ENCODE measurements at regions not wholly inside any gene's neighbourhood (a gene's known extent, or its start where the extent isn't known, plus 50 kb on each side); places are given as distances from the start of the nearest gene placed in this dataset.
A peak's percentile ranks its signal among the peaks of the same experiment; 100 is the strongest.

GRCh38 chr7:69182596-69183467 is 415.4 kb upstream of the AUTS2 start:
- Histone ChIP-seq H3K27ac (ENCODE audit: low read depth in 2 of 2, low read length in 2 of 2) (no peak overlapping the region), H3K9ac (ENCODE audit: low read length in 3 of 3) (no peak overlapping the region), H3K9me3 (ENCODE audit: control insufficient read depth in 2 of 3, insufficient read depth in 1 of 3, low read length in 3 of 3) (no peaks in the 10 kb centered on the region), H3K4me1 (ENCODE audit: control insufficient read depth in 2 of 3, insufficient read depth in 2 of 3, low read depth in 1 of 3, low read length in 3 of 3) (no peaks in the 10 kb centered on the region), H3K27me3 (ENCODE audit: control insufficient read depth, insufficient read depth, low read length) (no peaks in the 10 kb centered on the region), H3K4me3 (ENCODE audit: low read length in 3 of 3) (no peak overlapping the region), H3K36me3 (ENCODE audit: control insufficient read depth in 2 of 3, insufficient read depth in 3 of 3, low read length in 3 of 3) (no peaks in the 10 kb centered on the region)
- FAIRE-seq (no peak), DNase-seq (no peak)
- intact Hi-C loops (cut with DNase I) = no loop called here
- TF ChIP-seq, protein P1, sequence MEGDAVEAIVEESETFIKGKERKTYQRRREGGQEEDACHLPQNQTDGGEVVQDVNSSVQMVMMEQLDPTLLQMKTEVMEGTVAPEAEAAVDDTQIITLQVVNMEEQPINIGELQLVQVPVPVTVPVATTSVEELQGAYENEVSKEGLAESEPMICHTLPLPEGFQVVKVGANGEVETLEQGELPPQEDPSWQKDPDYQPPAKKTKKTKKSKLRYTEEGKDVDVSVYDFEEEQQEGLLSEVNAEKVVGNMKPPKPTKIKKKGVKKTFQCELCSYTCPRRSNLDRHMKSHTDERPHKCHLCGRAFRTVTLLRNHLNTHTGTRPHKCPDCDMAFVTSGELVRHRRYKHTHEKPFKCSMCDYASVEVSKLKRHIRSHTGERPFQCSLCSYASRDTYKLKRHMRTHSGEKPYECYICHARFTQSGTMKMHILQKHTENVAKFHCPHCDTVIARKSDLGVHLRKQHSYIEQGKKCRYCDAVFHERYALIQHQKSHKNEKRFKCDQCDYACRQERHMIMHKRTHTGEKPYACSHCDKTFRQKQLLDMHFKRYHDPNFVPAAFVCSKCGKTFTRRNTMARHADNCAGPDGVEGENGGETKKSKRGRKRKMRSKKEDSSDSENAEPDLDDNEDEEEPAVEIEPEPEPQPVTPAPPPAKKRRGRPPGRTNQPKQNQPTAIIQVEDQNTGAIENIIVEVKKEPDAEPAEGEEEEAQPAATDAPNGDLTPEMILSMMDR (IDR thresholded peaks at IDR 0.05; ENCODE audit: borderline replicate concordance, extremely low read depth, insufficient read depth) = no peak

- Histone ChIP-seq H3K9ac (ENCODE audit: low read length in 3 of 3) (no peak overlapping the region), H3K9me3 (ENCODE audit: control insufficient read depth in 2 of 3, insufficient read depth in 1 of 3, low read length in 3 of 3) (no peaks in the 10 kb centered on the region), H3K4me3 (ENCODE audit: low read length in 3 of 3) (no peak overlapping the region), H3K27ac (ENCODE audit: low read depth in 2 of 2, low read length in 2 of 2) (no peak overlapping the region), H3K4me1 (ENCODE audit: control insufficient read depth in 2 of 3, insufficient read depth in 2 of 3, low read depth in 1 of 3, low read length in 3 of 3) (no peaks in the 10 kb centered on the region), H3K27me3 (ENCODE audit: control insufficient read depth, insufficient read depth, low read length) (no peaks in the 10 kb centered on the region), H3K36me3 (ENCODE audit: control insufficient read depth in 2 of 3, insufficient read depth in 3 of 3, low read length in 3 of 3) (no peaks in the 10 kb centered on the region)
- FAIRE-seq (no peak), DNase-seq (peak in 1 of 5 donors; percentile 53)
- TF ChIP-seq, protein P1 (IDR thresholded peaks at IDR 0.05; ENCODE audit: borderline replicate concordance, extremely low read depth, insufficient read depth) = no peak
- intact Hi-C loops (cut with DNase I) = no loop called here
Measured at GRCh38 chr7:69184339-69184738, 413.9 kb upstream of the AUTS2 start.

- H3K4me1 ChIP-seq (ENCODE audit: control insufficient read depth in 2 of 3, insufficient read depth in 2 of 3, low read depth in 1 of 3, low read length in 3 of 3) = no peaks in the 10 kb centered on the region
- no peaks in the 10 kb centered on the region for H3K27me3 ChIP-seq (ENCODE audit: control insufficient read depth, insufficient read depth, low read length)
- no peak for FAIRE-seq
- intact Hi-C loops (cut with DNase I) = no loop called here
- H3K36me3 ChIP-seq (ENCODE audit: control insufficient read depth in 2 of 3, insufficient read depth in 3 of 3, low read length in 3 of 3) = no peaks in the 10 kb centered on the region
- H3K27ac ChIP-seq (ENCODE audit: low read depth in 2 of 2, low read length in 2 of 2) = no peak overlapping the region
- no peaks in the 10 kb centered on the region for H3K9me3 ChIP-seq (ENCODE audit: control insufficient read depth in 2 of 3, insufficient read depth in 1 of 3, low read length in 3 of 3)
- no peak for DNase-seq
- TF ChIP-seq, protein P1 (IDR thresholded peaks at IDR 0.05; ENCODE audit: borderline replicate concordance, extremely low read depth, insufficient read depth) = no peak
- H3K4me3 ChIP-seq (ENCODE audit: low read length in 3 of 3) = no peak overlapping the region
- no peak overlapping the region for H3K9ac ChIP-seq (ENCODE audit: low read length in 3 of 3)
Measured at GRCh38 chr7:69185170-69185569, 413.1 kb upstream of the AUTS2 start.

All from kidney (tissue), 13 donors.